ENCODE measurements at regions not wholly inside any gene's neighbourhood (a gene's known extent, or its start where the extent isn't known, plus 50 kb on each side); places are given as distances from the start of the nearest gene placed in this dataset.
A peak's percentile ranks its signal among the peaks of the same experiment; 100 is the strongest.

GRCh38 chr1:149849111-149849946 lies 50.0 kb upstream of the BOLA1 start (continued):
- peak; percentile 18; the same call in 1 of the 2 replicates for TF ChIP-seq GABPA (tag; conservative IDR thresholded peaks at IDR 0.05; ENCODE audit: low read depth)
- TF ChIP-seq CAMTA2 (CRISPR knock-in tag; conservative IDR thresholded peaks at IDR 0.05) = no peak
- TF ChIP-seq ELF2 (CRISPR knock-in tag; IDR thresholded peaks at IDR 0.05) = peak; percentile 39; the same call in 1 of the 2 replicates
- 0 out of 2 replicates have a peak, but pooled peaks have one; percentile 2 for TF ChIP-seq CBFA2T3 (IDR thresholded peaks at IDR 0.05)
- TF ChIP-seq, protein P1, sequence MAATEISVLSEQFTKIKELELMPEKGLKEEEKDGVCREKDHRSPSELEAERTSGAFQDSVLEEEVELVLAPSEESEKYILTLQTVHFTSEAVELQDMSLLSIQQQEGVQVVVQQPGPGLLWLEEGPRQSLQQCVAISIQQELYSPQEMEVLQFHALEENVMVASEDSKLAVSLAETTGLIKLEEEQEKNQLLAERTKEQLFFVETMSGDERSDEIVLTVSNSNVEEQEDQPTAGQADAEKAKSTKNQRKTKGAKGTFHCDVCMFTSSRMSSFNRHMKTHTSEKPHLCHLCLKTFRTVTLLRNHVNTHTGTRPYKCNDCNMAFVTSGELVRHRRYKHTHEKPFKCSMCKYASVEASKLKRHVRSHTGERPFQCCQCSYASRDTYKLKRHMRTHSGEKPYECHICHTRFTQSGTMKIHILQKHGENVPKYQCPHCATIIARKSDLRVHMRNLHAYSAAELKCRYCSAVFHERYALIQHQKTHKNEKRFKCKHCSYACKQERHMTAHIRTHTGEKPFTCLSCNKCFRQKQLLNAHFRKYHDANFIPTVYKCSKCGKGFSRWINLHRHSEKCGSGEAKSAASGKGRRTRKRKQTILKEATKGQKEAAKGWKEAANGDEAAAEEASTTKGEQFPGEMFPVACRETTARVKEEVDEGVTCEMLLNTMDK (IDR thresholded peaks at IDR 0.05; ENCODE audit: borderline replicate concordance, insufficient read depth, low read depth, low read length, poor library complexity, severe bottlenecking) = no peak
- peak; percentile 60 for TF ChIP-seq POLR2A (conservative IDR thresholded peaks at IDR 0.05)
- TF ChIP-seq ZNF766 (CRISPR knock-in tag; conservative IDR thresholded peaks at IDR 0.05) = no peak
- TF ChIP-seq HINFP (tag; conservative IDR thresholded peaks at IDR 0.05; ENCODE audit: low read depth) = no peak
- TF ChIP-seq USF1 (CRISPR knock-in tag; IDR thresholded peaks at IDR 0.05) = no peak
- no peak for TF ChIP-seq KLF1 (tag; IDR thresholded peaks at IDR 0.05)
- TF ChIP-seq PATZ1 (CRISPR knock-in tag; IDR thresholded peaks at IDR 0.05; ENCODE audit: borderline replicate concordance) = no peak
- TF ChIP-seq, protein P2, sequence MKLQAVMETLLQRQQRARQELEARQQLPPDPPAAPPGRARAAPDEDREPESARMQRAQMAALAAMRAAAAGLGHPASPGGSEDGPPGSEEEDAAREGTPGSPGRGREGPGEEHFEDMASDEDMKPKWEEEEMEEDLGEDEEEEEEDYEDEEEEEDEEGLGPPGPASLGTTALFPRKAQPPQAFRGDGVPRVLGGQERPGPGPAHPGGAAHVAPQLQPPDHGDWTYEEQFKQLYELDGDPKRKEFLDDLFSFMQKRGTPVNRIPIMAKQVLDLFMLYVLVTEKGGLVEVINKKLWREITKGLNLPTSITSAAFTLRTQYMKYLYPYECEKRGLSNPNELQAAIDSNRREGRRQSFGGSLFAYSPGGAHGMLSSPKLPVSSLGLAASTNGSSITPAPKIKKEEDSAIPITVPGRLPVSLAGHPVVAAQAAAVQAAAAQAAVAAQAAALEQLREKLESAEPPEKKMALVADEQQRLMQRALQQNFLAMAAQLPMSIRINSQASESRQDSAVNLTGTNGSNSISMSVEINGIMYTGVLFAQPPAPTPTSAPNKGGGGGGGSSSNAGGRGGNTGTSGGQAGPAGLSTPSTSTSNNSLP (IDR thresholded peaks at IDR 0.05; ENCODE audit: borderline replicate concordance, low read depth, low read length) = 0 out of 2 replicates have a peak, but pooled peaks have one; percentile 15
- no peak for TF ChIP-seq ADNP (tag; IDR thresholded peaks at IDR 0.05)
- no peak for TF ChIP-seq SRSF7 (optimal IDR thresholded peaks at IDR 0.05; ENCODE audit: low read depth, low read length)
- no peak for TF ChIP-seq MYC (IDR thresholded peaks at IDR 0.05; ENCODE audit: low read depth, low read length)
- TF ChIP-seq MYC (CRISPR knock-in tag; IDR thresholded peaks at IDR 0.05; ENCODE audit: borderline replicate concordance, low read depth) = no peak
- no peak for TF ChIP-seq SIX5 (IDR thresholded peaks at IDR 0.05; ENCODE audit: borderline replicate concordance in 1 of 2, insufficient read depth in 1 of 2, low read depth in 1 of 2, low read length in 2 of 2)
- TF ChIP-seq ZNF696 (CRISPR knock-in tag; conservative IDR thresholded peaks at IDR 0.05) = no peak
- no peak for TF ChIP-seq TSC22D4 (tag; IDR thresholded peaks at IDR 0.05)
- no peak for TF ChIP-seq NELFE (IDR thresholded peaks at IDR 0.05; ENCODE audit: insufficient read depth, insufficient read length)
